Calu3 (cell line): ENCODE measurements at regions not wholly inside any gene's neighbourhood (a gene's known extent, or its start where the extent isn't known, plus 50 kb on each side); places are given as distances from the start of the nearest gene placed in this dataset.
"Not testable (repeated sequence)": the region's sequence is repeated elsewhere in the genome, so short reads cannot be mapped to it uniquely, and the experiment has no call there.

Experiments
- BruUV-seq: library from RNA; stranded (reverse); fragments of 400-500 nt; replicated peaks from 2 replicates; lab custom pipeline; 2021; lab: Mats Ljungman, UMichigan
- CTCF ChIA-PET: fragments of 300-600 bp; sonication (Branson Sonifier 250); formaldehyde crosslinking; loops from one replicate; lab custom pipeline; 2022; ENCODE audit warnings: antibody characterized with exemption; lab: Charles Lee
- DNase-seq: peaks from one replicate; pipeline ENCODE4 v3.0.0; 2022
- H3K27ac Mint-ChIP-seq: one replicate; pipeline ENCODE4 v1.8.0; 2022; ENCODE audit warnings: mixed read lengths; ENCODE audit not compliant: unreplicated experiment
- H3K27me3 Mint-ChIP-seq: one replicate; pipeline ENCODE4 v1.8.0; 2022; ENCODE audit warnings: mixed read lengths; ENCODE audit not compliant: unreplicated experiment
- H3K36me3 Mint-ChIP-seq: one replicate; pipeline ENCODE4 v1.8.0; 2022; ENCODE audit warnings: mild to moderate bottlenecking, moderate library complexity, mixed read lengths; ENCODE audit not compliant: insufficient read depth, unreplicated experiment
- H3K4me1 Mint-ChIP-seq: one replicate; pipeline ENCODE4 v1.8.0; 2022; ENCODE audit warnings: mild to moderate bottlenecking, low read depth, mixed read lengths; ENCODE audit not compliant: unreplicated experiment
- H3K4me3 Mint-ChIP-seq: one replicate; pipeline ENCODE4 v1.8.0; 2022; ENCODE audit warnings: mild to moderate bottlenecking, low read depth, moderate library complexity, mixed read lengths; ENCODE audit not compliant: unreplicated experiment
- H3K9me3 Mint-ChIP-seq: one replicate; pipeline ENCODE4 v1.8.0; 2022; ENCODE audit warnings: low read depth, mixed read lengths; ENCODE audit not compliant: unreplicated experiment
- intact Hi-C: fragments of 100-400 bp; cut with micrococcal nuclease; formaldehyde crosslinking; loops from one replicate; pipeline ENCODE4 v1.10.0; 2022; ENCODE audit not compliant: unreplicated experiment

DNA sequence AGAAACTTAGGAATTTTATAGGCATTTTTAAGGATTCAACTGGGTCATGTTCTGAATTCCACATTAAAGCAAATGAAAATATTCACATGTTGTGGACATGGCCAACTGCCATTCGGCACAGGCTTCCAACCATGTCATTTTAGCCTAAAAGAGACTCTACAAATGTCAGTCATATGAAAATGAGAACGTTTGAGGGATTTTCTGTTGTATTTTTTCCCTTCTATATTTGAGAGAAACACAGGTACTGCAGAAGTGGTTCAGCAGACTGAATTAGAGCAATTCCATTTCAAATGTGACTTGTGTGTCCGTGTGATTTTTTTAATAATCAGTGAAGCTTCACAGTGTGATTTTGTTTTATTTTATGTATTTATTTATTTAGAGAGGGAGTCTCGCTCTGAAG lies 124.3 kb downstream of the TP53TG3F start:
- H3K27ac Mint-ChIP-seq, BruUV-seq, H3K9me3 Mint-ChIP-seq, DNase-seq, H3K4me3 Mint-ChIP-seq, intact Hi-C loops, H3K27me3 Mint-ChIP-seq, H3K36me3 Mint-ChIP-seq, H3K4me1 Mint-ChIP-seq, CTCF ChIA-PET: not testable (repeated sequence)

DNA sequence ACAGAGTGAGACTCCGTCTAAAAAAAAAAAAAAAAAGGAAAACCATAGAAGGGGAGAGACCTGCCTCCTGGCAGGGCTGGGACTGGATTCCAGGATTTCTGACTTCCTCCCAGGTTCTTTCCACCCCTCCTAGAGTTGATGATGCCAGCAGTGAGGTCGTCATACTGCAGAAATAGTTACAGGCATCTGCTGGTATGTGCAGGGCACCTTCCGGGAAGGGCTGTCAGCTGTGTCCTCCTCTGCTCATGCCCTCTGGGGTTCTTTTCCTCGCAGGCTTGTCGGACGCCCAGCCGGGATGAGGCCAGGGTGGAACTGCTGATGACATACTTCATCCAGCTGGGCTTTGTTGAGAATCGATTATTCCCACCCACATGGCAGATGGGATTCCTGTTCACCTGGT lies 129.2 kb downstream of the TP53TG3F start:
- intact Hi-C loops, H3K36me3 Mint-ChIP-seq, H3K27me3 Mint-ChIP-seq, CTCF ChIA-PET, H3K9me3 Mint-ChIP-seq, H3K27ac Mint-ChIP-seq, H3K4me1 Mint-ChIP-seq, H3K4me3 Mint-ChIP-seq, DNase-seq, BruUV-seq: not testable (repeated sequence)

DNA sequence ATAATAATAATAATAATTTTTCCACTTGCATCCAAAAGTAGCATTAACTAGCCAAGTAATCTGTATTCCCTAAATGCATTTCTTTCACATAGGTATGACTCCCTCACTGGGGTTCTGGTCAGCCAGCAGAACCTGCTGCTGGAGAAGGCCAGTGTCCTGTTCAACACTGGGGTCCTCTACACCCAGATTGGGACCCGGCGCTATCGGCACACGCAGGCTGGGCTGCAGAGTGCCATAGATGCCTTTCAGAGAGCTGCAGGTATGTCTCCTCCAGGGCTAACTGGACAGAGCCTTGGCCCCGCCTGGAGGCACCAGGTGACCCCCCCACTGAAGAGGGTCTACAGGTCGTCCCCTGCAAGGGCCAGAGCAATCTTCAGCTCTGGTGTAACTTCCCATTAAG lies 133.9 kb downstream of the TP53TG3F start:
- BruUV-seq, H3K27me3 Mint-ChIP-seq, DNase-seq, CTCF ChIA-PET, H3K9me3 Mint-ChIP-seq, H3K4me3 Mint-ChIP-seq, intact Hi-C loops, H3K27ac Mint-ChIP-seq, H3K4me1 Mint-ChIP-seq, H3K36me3 Mint-ChIP-seq: not testable (repeated sequence)

DNA sequence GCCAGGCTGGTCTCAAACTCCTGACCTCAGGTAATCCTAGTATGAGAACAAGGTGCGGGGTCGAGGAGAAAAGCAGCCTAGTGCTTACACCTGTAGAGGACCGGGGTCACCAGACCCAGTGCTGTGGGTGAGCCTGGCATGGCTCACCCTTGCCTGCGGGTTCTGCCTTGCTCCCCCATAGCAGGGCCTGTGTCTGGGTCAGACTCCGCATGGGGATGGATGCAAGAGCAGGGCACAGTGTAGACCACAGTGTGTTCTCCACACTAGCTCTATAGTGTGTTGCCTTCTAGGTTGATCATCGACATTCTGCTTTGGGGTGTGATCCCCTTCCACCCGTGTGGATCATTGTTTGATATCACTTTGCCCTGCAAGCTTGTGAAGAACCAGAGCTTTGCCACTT lies 135.7 kb downstream of the TP53TG3F start:
- CTCF ChIA-PET, H3K27ac Mint-ChIP-seq, H3K27me3 Mint-ChIP-seq, intact Hi-C loops, H3K4me1 Mint-ChIP-seq, BruUV-seq, H3K4me3 Mint-ChIP-seq, H3K9me3 Mint-ChIP-seq, H3K36me3 Mint-ChIP-seq, DNase-seq: not testable (repeated sequence)

DNA sequence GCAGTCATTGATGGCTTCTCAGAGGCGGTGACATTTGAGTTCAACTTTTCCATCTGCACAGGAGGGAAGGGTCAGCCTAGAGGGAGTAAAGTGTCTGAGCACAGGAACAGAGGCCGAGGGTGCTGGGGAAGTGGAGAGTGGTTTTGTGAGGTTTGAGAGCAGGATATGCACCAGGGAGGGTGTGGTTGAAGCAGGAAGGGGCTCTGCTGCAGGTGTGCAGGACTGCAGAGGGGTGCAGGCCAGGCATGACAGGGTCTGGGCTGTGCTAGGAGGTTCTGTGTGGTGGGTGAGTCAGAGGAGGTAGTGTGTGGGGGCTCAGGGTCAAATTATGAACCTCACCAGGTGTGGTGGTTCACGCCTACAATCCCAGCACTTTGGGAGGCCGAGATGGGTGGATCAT lies 141.6 kb downstream of the TP53TG3F start:
- H3K4me3 Mint-ChIP-seq, BruUV-seq, H3K27me3 Mint-ChIP-seq, H3K27ac Mint-ChIP-seq, H3K9me3 Mint-ChIP-seq, DNase-seq, intact Hi-C loops, H3K4me1 Mint-ChIP-seq, H3K36me3 Mint-ChIP-seq: not testable (repeated sequence)
- CTCF ChIA-PET, result interaction anchor here (0.7 kb wide), 1 partner anchor 1092 kb away, joined by 4 read pairs; no protein-coding TSS in a partner anchor

DNA sequence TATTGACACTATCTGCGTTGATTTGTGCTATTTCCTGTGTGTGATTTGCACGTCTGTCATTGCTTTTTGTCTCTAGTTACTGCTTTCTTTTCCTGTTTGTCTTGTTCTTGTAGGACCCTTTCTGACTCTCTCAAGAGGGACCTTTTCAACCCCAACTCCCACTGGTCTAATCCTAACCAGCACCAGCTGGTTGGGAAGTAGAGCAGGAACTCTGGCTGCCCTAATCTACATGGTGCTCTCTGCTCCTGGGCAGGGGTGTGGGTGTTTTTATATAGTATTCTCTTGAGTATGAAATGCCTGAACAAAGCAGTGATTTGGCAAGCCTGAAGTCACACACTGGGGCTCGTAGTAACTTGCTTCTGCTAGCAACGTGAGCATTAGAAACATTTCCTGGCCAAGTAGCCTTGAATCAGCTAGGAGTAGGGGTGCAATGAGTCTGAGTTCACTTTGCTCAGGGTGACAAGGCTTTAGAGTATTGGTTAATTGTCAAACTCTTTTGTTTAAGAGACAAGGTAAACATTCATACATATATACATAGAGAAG lies 164.2 kb downstream of the TP53TG3F start:
- BruUV-seq, H3K36me3 Mint-ChIP-seq: not testable (repeated sequence)

DNA sequence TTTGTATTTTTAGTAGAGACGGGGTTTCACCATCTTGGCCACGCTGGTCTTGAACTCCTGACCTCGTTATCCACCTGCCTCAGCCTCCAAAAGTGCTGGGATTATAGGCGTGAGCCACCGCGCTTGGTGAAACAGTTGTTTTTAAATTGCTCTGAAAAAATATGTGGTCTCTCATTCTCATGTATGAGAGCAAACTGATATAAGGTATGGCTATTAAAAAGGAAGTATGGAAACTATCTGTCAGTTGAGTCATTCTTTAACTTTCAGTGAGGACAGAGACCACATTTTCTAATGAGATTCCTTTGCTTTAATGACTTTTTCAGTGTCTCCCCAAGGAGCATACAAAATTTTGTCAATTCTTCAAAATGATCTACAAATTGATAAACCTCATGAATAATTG lies 169.5 kb downstream of the TP53TG3F start:
- DNase-seq, H3K36me3 Mint-ChIP-seq, H3K27me3 Mint-ChIP-seq, H3K9me3 Mint-ChIP-seq, H3K27ac Mint-ChIP-seq, CTCF ChIA-PET, intact Hi-C loops, BruUV-seq, H3K4me1 Mint-ChIP-seq, H3K4me3 Mint-ChIP-seq: not testable (repeated sequence)

More for the DNA sequence above, 164.2 kb downstream of the TP53TG3F start:
- H3K27me3 Mint-ChIP-seq, H3K9me3 Mint-ChIP-seq, intact Hi-C loops, H3K4me3 Mint-ChIP-seq, DNase-seq, H3K27ac Mint-ChIP-seq, CTCF ChIA-PET, H3K4me1 Mint-ChIP-seq: not testable (repeated sequence)

DNA sequence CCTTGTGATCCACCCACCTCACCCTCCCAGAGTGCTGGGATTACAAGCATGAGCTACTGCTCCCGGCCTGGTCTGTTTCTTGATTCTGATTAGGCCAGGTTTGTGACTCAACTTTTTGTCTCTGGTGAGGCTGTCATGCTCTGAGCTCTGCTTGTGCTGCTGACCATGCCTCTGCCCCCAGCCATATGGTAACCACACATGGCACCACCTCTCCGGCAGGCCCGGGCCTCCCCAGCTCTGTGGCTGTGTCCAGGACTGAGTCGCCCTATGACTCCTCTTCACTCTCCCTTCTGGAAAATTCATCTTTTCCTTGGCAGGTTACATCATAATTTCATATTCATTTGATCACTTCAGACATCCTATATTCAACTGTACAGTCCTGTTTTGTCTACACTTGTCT lies 172.3 kb downstream of the TP53TG3F start:
- H3K27me3 Mint-ChIP-seq, CTCF ChIA-PET, DNase-seq, H3K4me3 Mint-ChIP-seq, intact Hi-C loops, H3K9me3 Mint-ChIP-seq, H3K4me1 Mint-ChIP-seq, H3K36me3 Mint-ChIP-seq, H3K27ac Mint-ChIP-seq, BruUV-seq: not testable (repeated sequence)

DNA sequence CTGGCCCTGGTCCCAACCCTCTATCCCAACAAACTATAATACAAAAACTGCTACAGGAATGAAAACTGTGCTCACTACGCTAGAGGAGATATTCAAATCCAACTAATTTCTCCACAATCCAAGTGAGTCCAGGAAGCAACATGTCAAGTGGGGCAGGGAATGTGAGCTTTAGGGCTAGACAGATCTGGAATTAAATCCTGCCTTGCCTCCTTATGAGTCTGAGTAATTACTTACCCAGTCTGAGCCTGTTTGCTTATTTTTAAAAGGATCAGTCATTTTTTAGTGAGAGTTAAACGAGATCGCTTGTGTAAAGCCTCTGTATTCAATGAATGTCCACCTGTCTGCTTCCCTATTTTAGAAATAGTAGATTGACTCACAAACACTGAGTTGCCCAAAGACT lies 174.6 kb downstream of the TP53TG3F start:
- H3K4me1 Mint-ChIP-seq, H3K27me3 Mint-ChIP-seq, H3K36me3 Mint-ChIP-seq, H3K4me3 Mint-ChIP-seq, DNase-seq, BruUV-seq, H3K27ac Mint-ChIP-seq, CTCF ChIA-PET, intact Hi-C loops, H3K9me3 Mint-ChIP-seq: not testable (repeated sequence)

DNA sequence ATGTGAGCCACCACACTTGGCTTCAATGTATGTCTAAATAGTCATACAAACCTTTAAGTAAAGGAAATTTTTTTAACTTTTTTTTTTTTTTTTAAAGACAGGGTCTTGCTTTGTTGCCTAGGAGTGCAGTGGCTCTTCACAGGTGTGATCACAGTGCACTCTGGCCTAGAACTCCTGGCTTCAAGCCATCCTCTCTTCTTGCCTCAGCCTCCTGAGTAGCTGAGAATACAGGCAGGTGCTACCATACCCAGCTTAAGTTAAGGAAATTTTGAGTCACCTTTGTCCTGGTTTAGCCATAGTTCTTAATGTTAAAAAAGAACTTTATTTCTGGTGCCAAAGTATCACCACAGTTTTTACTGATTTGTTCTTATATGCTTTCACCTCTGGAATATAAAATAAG lies 177.3 kb downstream of the TP53TG3F start:
- CTCF ChIA-PET, H3K27ac Mint-ChIP-seq, intact Hi-C loops, H3K9me3 Mint-ChIP-seq, H3K4me1 Mint-ChIP-seq, DNase-seq, H3K36me3 Mint-ChIP-seq, H3K27me3 Mint-ChIP-seq, H3K4me3 Mint-ChIP-seq, BruUV-seq: not testable (repeated sequence)
